ENCODE measurements at regions not wholly inside any gene's neighbourhood (a gene's known extent, or its start where the extent isn't known, plus 50 kb on each side); places are given as distances from the start of the nearest gene placed in this dataset.

DNA sequence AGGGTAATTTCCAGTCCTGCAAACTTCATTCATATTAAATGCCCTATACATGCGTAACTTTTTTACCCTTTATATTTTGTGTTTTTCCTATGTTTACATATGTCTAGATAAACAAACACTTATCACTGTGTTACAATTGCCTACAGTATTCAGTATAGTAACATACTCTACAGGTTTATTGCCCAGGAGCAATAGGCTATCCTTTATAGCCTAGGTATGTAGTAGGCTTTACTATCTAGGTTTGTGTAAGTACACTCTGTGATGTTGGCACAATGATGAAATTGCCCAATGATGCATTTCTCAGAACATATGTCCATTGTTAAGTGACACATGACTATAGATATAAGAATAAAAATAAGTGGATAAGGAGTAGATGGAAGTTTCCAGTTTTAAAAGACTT is 345.5 kb upstream of the C1orf87 start:
- TF ChIP-seq, protein P1, sequence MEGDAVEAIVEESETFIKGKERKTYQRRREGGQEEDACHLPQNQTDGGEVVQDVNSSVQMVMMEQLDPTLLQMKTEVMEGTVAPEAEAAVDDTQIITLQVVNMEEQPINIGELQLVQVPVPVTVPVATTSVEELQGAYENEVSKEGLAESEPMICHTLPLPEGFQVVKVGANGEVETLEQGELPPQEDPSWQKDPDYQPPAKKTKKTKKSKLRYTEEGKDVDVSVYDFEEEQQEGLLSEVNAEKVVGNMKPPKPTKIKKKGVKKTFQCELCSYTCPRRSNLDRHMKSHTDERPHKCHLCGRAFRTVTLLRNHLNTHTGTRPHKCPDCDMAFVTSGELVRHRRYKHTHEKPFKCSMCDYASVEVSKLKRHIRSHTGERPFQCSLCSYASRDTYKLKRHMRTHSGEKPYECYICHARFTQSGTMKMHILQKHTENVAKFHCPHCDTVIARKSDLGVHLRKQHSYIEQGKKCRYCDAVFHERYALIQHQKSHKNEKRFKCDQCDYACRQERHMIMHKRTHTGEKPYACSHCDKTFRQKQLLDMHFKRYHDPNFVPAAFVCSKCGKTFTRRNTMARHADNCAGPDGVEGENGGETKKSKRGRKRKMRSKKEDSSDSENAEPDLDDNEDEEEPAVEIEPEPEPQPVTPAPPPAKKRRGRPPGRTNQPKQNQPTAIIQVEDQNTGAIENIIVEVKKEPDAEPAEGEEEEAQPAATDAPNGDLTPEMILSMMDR (IDR thresholded peaks at IDR 0.05): no peak
- TF ChIP-seq POLR2A (IDR thresholded peaks at IDR 0.05) (no peak), POLR2AphosphoS5 (IDR thresholded peaks at IDR 0.05) (no peak)

Data from breast epithelium (tissue), 3 donors.